OCI-LY7 (cell line): ENCODE measurements at regions not wholly inside any gene's neighbourhood (a gene's known extent, or its start where the extent isn't known, plus 50 kb on each side); places are given as distances from the start of the nearest gene placed in this dataset.

Experiments
- EZH2phosphoT487 ChIP-seq: fragments of 200-600 bp; sonication (generic); IDR thresholded peaks from 2 replicates; pipeline ENCODE4 v1.6.1; 2018; ENCODE audit warnings: low read depth, borderline replicate concordance, mild to moderate bottlenecking, mixed run types, antibody characterized with exemption, low read length, moderate library complexity, mixed read lengths
- TF ChIP-seq, protein P1 (sequence below): fragments of 200-600 bp; sonication (generic); conservative IDR thresholded peaks from 2 replicates; pipeline ENCODE4 v1.5.1; 2014; ENCODE audit warnings: mild to moderate bottlenecking, antibody characterized with exemption, low read length, moderate library complexity, mixed read lengths

DNA sequence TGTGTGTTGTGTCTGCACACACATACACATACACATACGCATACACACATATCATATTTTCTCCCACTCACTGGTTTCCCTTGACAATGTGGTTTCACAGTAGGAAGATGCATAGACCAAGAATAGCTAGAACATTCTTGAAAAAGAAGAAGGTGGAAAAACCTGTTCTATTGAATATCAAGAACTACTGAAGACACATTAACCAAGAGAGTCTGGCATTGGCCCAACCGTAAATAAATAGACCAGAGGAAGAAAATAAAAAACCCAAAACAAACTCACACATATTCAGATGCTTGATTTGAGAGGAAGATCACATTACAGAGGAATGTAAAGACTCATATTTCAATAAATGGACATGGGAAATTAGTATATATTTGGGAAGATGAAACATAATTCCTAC is 311.3 kb downstream of the FOXG1 start:
- TF ChIP-seq EZH2phosphoT487, result no peak
- TF ChIP-seq, protein P1, sequence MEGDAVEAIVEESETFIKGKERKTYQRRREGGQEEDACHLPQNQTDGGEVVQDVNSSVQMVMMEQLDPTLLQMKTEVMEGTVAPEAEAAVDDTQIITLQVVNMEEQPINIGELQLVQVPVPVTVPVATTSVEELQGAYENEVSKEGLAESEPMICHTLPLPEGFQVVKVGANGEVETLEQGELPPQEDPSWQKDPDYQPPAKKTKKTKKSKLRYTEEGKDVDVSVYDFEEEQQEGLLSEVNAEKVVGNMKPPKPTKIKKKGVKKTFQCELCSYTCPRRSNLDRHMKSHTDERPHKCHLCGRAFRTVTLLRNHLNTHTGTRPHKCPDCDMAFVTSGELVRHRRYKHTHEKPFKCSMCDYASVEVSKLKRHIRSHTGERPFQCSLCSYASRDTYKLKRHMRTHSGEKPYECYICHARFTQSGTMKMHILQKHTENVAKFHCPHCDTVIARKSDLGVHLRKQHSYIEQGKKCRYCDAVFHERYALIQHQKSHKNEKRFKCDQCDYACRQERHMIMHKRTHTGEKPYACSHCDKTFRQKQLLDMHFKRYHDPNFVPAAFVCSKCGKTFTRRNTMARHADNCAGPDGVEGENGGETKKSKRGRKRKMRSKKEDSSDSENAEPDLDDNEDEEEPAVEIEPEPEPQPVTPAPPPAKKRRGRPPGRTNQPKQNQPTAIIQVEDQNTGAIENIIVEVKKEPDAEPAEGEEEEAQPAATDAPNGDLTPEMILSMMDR, result no peak
